Gastrocnemius medialis (tissue), 4 donors: ENCODE measurements at regions not wholly inside any gene's neighbourhood (a gene's known extent, or its start where the extent isn't known, plus 50 kb on each side); places are given as distances from the start of the nearest gene placed in this dataset.

Source experiments
- ATAC-seq, 2 donors: fragments of 150-250 bp; one replicate each; pipeline ENCODE4 v1.9.1; 2016
- DNase-seq, 2 donors: peaks; one replicate each; pipeline ENCODE4 v3.0.0-alpha.2; 2019
- H3K27ac ChIP-seq, 4 donors: fragments of 200-600 bp; sonication (generic); 1 replicate in 1 of 4; 2 replicates in 3 of 4; pipeline ENCODE4 v1.5.1; 2016 to 2018; ENCODE audit warnings: mild to moderate bottlenecking in 2 of 4, moderate library complexity in 1 of 4
- H3K27me3 ChIP-seq, 3 donors: fragments of 200-600 bp; sonication (generic) in 2 of 3; 1 replicate in 1 of 3; 2 replicates in 2 of 3; pipeline versions ENCODE4 v1.5.1 to v1.6.0; 2016 to 2019; ENCODE audit warnings: mild to moderate bottlenecking in 1 of 3, moderate library complexity in 1 of 3
- H3K36me3 ChIP-seq, 2 donors: fragments of 200-600 bp; sonication (generic) in 1 of 2; one replicate each; pipeline ENCODE4 v1.5.1; 2017 to 2018
- H3K4me1 ChIP-seq, 2 donors: fragments of 200-600 bp; sonication (generic) in 1 of 2; one replicate each; pipeline ENCODE4 v1.5.1; 2016 to 2017; ENCODE audit warnings: mild to moderate bottlenecking in 2 of 2
- H3K4me3 ChIP-seq, 4 donors: fragments of 200-600 bp; sonication (generic) in 3 of 4; 1 replicate in 1 of 4; 2 replicates in 3 of 4; pipeline ENCODE4 v1.5.1; 2016 to 2019; ENCODE audit warnings: mild to moderate bottlenecking in 2 of 4
- H3K9me3 ChIP-seq, 3 donors: fragments of 200-600 bp; sonication (generic) in 2 of 3; 1 replicate in 1 of 3; 2 replicates in 2 of 3; pipeline ENCODE4 v1.5.1; 2016 to 2019
- CTCF ChIP-seq, 5 experiments: fragments of 450-650 bp in 3 of 5; fragments of 200-600 bp in 2 of 5; sonication (generic) in 2 of 5; IDR thresholded peaks in 4 of 5; conservative IDR thresholded peaks in 1 of 5; 1 replicate in 4 of 5; 2 replicates in 1 of 5; pipeline ENCODE4 v1.5.1; 2016 to 2019; ENCODE audit warnings: antibody characterized with exemption in 5 of 5, mild to moderate bottlenecking in 3 of 5, moderate library complexity in 3 of 5
- POLR2A ChIP-seq, 2 donors: fragments of 450-650 bp; IDR thresholded peaks; one replicate each; pipeline ENCODE4 v1.6.1; 2017; ENCODE audit warnings: antibody characterized with exemption in 2 of 2, mild to moderate bottlenecking in 2 of 2, moderate library complexity in 2 of 2
- in situ Hi-C, 4 donors: fragments of 200-750 bp; cut with MboI; loops; one replicate each; pipeline versions ENCODE4 v1.15.0 to v1.8.0; 2017; ENCODE audit warnings: low sequenced_read_pairs in 4 of 4
- intact Hi-C: fragments of 100-400 bp; cut with DNase I; formaldehyde crosslinking; loops from one replicate; pipeline ENCODE4 v1.15.1; 2023; ENCODE audit warnings: low total_unique reads

- H3K36me3 ChIP-seq, result no peaks in the 10 kb centered on the region
- in situ Hi-C loops (no loop called here), intact Hi-C loops (no loop called here)
- ATAC-seq (no peak), DNase-seq (no peak)
- no peaks in the 10 kb centered on the region for H3K27me3 ChIP-seq
- no peaks in the 10 kb centered on the region for H3K9me3 ChIP-seq
- H3K4me3 ChIP-seq, result no peak overlapping the region
- no peak for TF ChIP-seq POLR2A (IDR thresholded peaks at IDR 0.05)
- H3K27ac ChIP-seq, result no peak overlapping the region
- H3K4me1 ChIP-seq, result no peaks in the 10 kb centered on the region
Observed at GRCh38 chr15:47135267-47135666, 582.0 kb upstream of the SEMA6D start.

GRCh38 chr15:47136236-47136635 is 581.1 kb upstream of the SEMA6D start:
- TF ChIP-seq POLR2A (IDR thresholded peaks at IDR 0.05), result no peak
- TF ChIP-seq CTCF (IDR thresholded peaks at IDR 0.05 in 4 of 5, conservative IDR thresholded peaks at IDR 0.05 in 1 of 5), result no peak
- in situ Hi-C loops (no loop called here), intact Hi-C loops (no loop called here)

GRCh38 chr15:47139965-47140364 is 577.3 kb upstream of the SEMA6D start:
- ATAC-seq, result no peak
- Histone ChIP-seq H3K4me3 (no peak overlapping the region), H3K27me3 (no peaks in the 10 kb centered on the region), H3K4me1 (no peaks in the 10 kb centered on the region), H3K36me3 (no peaks in the 10 kb centered on the region), H3K27ac (no peak overlapping the region), H3K9me3 (no peaks in the 10 kb centered on the region)
- TF ChIP-seq POLR2A (IDR thresholded peaks at IDR 0.05) (no peak), CTCF (IDR thresholded peaks at IDR 0.05 in 4 of 5, conservative IDR thresholded peaks at IDR 0.05 in 1 of 5) (no peak)
- in situ Hi-C loops, result no loop called here
- intact Hi-C loops, result no loop called here
- DNase-seq, result no peak

More at GRCh38 chr15:47136236-47136635, 581.1 kb upstream of the SEMA6D start:
- DNase-seq (no peak), ATAC-seq (no peak)
- Histone ChIP-seq H3K27me3 (no peaks in the 10 kb centered on the region), H3K36me3 (no peaks in the 10 kb centered on the region), H3K9me3 (no peaks in the 10 kb centered on the region), H3K4me3 (no peak overlapping the region), H3K4me1 (no peaks in the 10 kb centered on the region), H3K27ac (no peak overlapping the region)

- no peak overlapping the region for H3K4me3 ChIP-seq
- H3K27me3 ChIP-seq, result no peaks in the 10 kb centered on the region
- H3K36me3 ChIP-seq, result no peaks in the 10 kb centered on the region
- H3K4me1 ChIP-seq, result no peaks in the 10 kb centered on the region
- ATAC-seq (no peak), DNase-seq (no peak)
- H3K27ac ChIP-seq, result no peak overlapping the region
- in situ Hi-C loops, result no loop called here
- H3K9me3 ChIP-seq, result no peaks in the 10 kb centered on the region
- no peak for TF ChIP-seq CTCF (IDR thresholded peaks at IDR 0.05 in 4 of 5, conservative IDR thresholded peaks at IDR 0.05 in 1 of 5)
- TF ChIP-seq POLR2A (IDR thresholded peaks at IDR 0.05), result no peak
- intact Hi-C loops, result no loop called here
Observed at GRCh38 chr15:47157827-47158226, 559.5 kb upstream of the SEMA6D start.

GRCh38 chr15:47158573-47158972 is 558.7 kb upstream of the SEMA6D start:
- in situ Hi-C loops (no loop called here), intact Hi-C loops (no loop called here)
- no peaks in the 10 kb centered on the region for H3K27me3 ChIP-seq
- H3K27ac ChIP-seq, result no peak overlapping the region
- H3K4me1 ChIP-seq, result no peaks in the 10 kb centered on the region
- no peak for TF ChIP-seq CTCF (IDR thresholded peaks at IDR 0.05 in 4 of 5, conservative IDR thresholded peaks at IDR 0.05 in 1 of 5)
- TF ChIP-seq POLR2A (IDR thresholded peaks at IDR 0.05), result no peak
- H3K9me3 ChIP-seq, result no peaks in the 10 kb centered on the region
- no peak overlapping the region for H3K4me3 ChIP-seq
- H3K36me3 ChIP-seq, result no peaks in the 10 kb centered on the region
- DNase-seq (no peak), ATAC-seq (no peak)
